ENCODE measurements at regions not wholly inside any gene's neighbourhood (a gene's known extent, or its start where the extent isn't known, plus 50 kb on each side); places are given as distances from the start of the nearest gene placed in this dataset.

DNA sequence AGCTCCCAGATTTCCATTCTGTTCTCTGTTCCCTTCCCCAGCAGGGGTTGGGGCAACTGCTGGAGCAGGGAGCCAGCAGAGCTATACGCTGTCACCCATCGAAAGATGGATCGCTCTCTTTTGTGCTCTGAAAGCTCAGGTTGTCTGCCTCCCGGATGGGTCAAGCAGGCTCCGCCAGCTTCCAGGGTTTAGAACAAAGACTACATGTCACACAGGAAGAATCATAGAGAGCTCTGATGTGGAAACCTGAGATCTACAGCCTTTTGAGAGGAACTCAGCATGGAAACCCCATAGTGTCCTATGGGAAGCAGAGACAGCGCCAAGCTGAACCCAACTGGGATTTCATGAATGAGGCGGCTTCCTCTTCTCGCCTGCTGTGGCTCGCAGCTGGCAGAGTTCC, 205.4 kb downstream of the HS3ST1 start:
- Histone ChIP-seq H3K4me3 (ENCODE audit: low read depth, low read length) (no peak overlapping the region), H3K36me3 (ENCODE audit: control insufficient read depth, insufficient read depth, low read length) (no peaks in the 10 kb centered on the region), H3K27ac (ENCODE audit: low read depth, low read length) (no peak overlapping the region), H3K9ac (ENCODE audit: low read depth, low read length) (no peak overlapping the region), H3K9me3 (ENCODE audit: control insufficient read depth, insufficient read depth, low read length) (no peaks in the 10 kb centered on the region), H3K4me1 (ENCODE audit: control insufficient read depth, insufficient read depth, low read length) (peaks cover 4% of the 10 kb centered on the region; the same call in 1 of the 2 replicates), H3K27me3 (ENCODE audit: control insufficient read depth, insufficient read depth, low read length) (no peaks in the 10 kb centered on the region)

- H3K36me3 ChIP-seq (ENCODE audit: control insufficient read depth, insufficient read depth, low read length) = no peaks in the 10 kb centered on the region
- H3K27ac ChIP-seq (ENCODE audit: low read depth, low read length) = no peak overlapping the region
- H3K4me3 ChIP-seq (ENCODE audit: low read depth, low read length) = no peak overlapping the region
- H3K9ac ChIP-seq (ENCODE audit: low read depth, low read length) = no peak overlapping the region
- H3K9me3 ChIP-seq (ENCODE audit: control insufficient read depth, insufficient read depth, low read length) = no peaks in the 10 kb centered on the region
- no peaks in the 10 kb centered on the region for H3K27me3 ChIP-seq (ENCODE audit: control insufficient read depth, insufficient read depth, low read length)
- no peaks in the 10 kb centered on the region for H3K4me1 ChIP-seq (ENCODE audit: control insufficient read depth, insufficient read depth, low read length)
Observed at GRCh38 chr4:11218692-11219091, 210.0 kb downstream of the HS3ST1 start.

- H3K36me3 ChIP-seq (ENCODE audit: control insufficient read depth, insufficient read depth, low read length) = no peaks in the 10 kb centered on the region
- H3K9me3 ChIP-seq (ENCODE audit: control insufficient read depth, insufficient read depth, low read length) = no peaks in the 10 kb centered on the region
- no peak overlapping the region for H3K9ac ChIP-seq (ENCODE audit: low read depth, low read length)
- H3K4me3 ChIP-seq (ENCODE audit: low read depth, low read length) = no peak overlapping the region
- H3K27ac ChIP-seq (ENCODE audit: low read depth, low read length) = no peak overlapping the region
- H3K4me1 ChIP-seq (ENCODE audit: control insufficient read depth, insufficient read depth, low read length) = no peaks in the 10 kb centered on the region
- H3K27me3 ChIP-seq (ENCODE audit: control insufficient read depth, insufficient read depth, low read length) = no peaks in the 10 kb centered on the region
Observed at GRCh38 chr4:11216520-11216919, 212.2 kb downstream of the HS3ST1 start.

GRCh38 chr4:11214281-11214680, 214.4 kb downstream of the HS3ST1 start:
- Histone ChIP-seq H3K4me1 (ENCODE audit: control insufficient read depth, insufficient read depth, low read length) (no peaks in the 10 kb centered on the region), H3K9me3 (ENCODE audit: control insufficient read depth, insufficient read depth, low read length) (no peaks in the 10 kb centered on the region)

GRCh38 chr4:11209826-11210225, 218.9 kb downstream of the HS3ST1 start:
- H3K4me3 ChIP-seq (ENCODE audit: low read depth, low read length) = no peak overlapping the region
- H3K27ac ChIP-seq (ENCODE audit: low read depth, low read length) = no peak overlapping the region

More at GRCh38 chr4:11214281-11214680, 214.4 kb downstream of the HS3ST1 start:
- no peak overlapping the region for H3K27ac ChIP-seq (ENCODE audit: low read depth, low read length)
- no peak overlapping the region for H3K4me3 ChIP-seq (ENCODE audit: low read depth, low read length)
- no peaks in the 10 kb centered on the region for H3K27me3 ChIP-seq (ENCODE audit: control insufficient read depth, insufficient read depth, low read length)
- H3K36me3 ChIP-seq (ENCODE audit: control insufficient read depth, insufficient read depth, low read length) = no peaks in the 10 kb centered on the region
- no peak overlapping the region for H3K9ac ChIP-seq (ENCODE audit: low read depth, low read length)

DNA sequence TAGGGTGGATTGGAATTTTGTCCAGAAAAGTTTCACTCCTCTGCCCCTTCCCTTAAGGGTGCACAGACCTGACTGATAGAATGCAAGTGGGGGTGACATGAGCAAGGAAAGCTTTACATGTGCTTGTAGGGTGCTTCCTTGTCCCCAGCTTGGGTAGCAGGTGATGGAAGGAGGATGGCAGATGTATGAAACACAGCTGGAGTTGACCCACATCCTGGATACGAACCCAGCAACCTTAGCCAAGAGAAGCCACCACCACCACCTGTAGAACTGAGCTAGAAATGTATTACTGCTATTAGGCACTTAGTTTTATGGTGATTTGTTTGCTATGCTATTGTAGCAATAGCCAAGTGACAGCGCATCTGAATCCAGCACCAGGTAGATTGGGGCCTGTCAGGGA, 227.4 kb downstream of the HS3ST1 start:
- Histone ChIP-seq H3K36me3 (ENCODE audit: control insufficient read depth, insufficient read depth, low read length) (no peaks in the 10 kb centered on the region), H3K4me3 (ENCODE audit: low read depth, low read length) (no peak overlapping the region), H3K9ac (ENCODE audit: low read depth, low read length) (no peak overlapping the region), H3K27ac (ENCODE audit: low read depth, low read length) (no peak overlapping the region), H3K27me3 (ENCODE audit: control insufficient read depth, insufficient read depth, low read length) (no peaks in the 10 kb centered on the region), H3K4me1 (ENCODE audit: control insufficient read depth, insufficient read depth, low read length) (no peaks in the 10 kb centered on the region), H3K9me3 (ENCODE audit: control insufficient read depth, insufficient read depth, low read length) (no peaks in the 10 kb centered on the region)

More at GRCh38 chr4:11209826-11210225, 218.9 kb downstream of the HS3ST1 start:
- no peak overlapping the region for H3K9ac ChIP-seq (ENCODE audit: low read depth, low read length)
- peaks cover 5% of the 10 kb centered on the region; the same call in 1 of the 2 replicates for H3K9me3 ChIP-seq (ENCODE audit: control insufficient read depth, insufficient read depth, low read length)
- no peaks in the 10 kb centered on the region for H3K4me1 ChIP-seq (ENCODE audit: control insufficient read depth, insufficient read depth, low read length)
- no peaks in the 10 kb centered on the region for H3K27me3 ChIP-seq (ENCODE audit: control insufficient read depth, insufficient read depth, low read length)
- no peaks in the 10 kb centered on the region for H3K36me3 ChIP-seq (ENCODE audit: control insufficient read depth, insufficient read depth, low read length)

GRCh38 chr4:11198516-11199305, 230.0 kb downstream of the HS3ST1 start:
- no peak overlapping the region for H3K4me3 ChIP-seq (ENCODE audit: low read depth, low read length)
- no peak overlapping the region for H3K27ac ChIP-seq (ENCODE audit: low read depth, low read length)
- no peak overlapping the region for H3K9ac ChIP-seq (ENCODE audit: low read depth, low read length)
- H3K27me3 ChIP-seq (ENCODE audit: control insufficient read depth, insufficient read depth, low read length) = no peaks in the 10 kb centered on the region
- H3K4me1 ChIP-seq (ENCODE audit: control insufficient read depth, insufficient read depth, low read length) = no peaks in the 10 kb centered on the region
- no peaks in the 10 kb centered on the region for H3K9me3 ChIP-seq (ENCODE audit: control insufficient read depth, insufficient read depth, low read length)
- H3K36me3 ChIP-seq (ENCODE audit: control insufficient read depth, insufficient read depth, low read length) = no peaks in the 10 kb centered on the region

DNA sequence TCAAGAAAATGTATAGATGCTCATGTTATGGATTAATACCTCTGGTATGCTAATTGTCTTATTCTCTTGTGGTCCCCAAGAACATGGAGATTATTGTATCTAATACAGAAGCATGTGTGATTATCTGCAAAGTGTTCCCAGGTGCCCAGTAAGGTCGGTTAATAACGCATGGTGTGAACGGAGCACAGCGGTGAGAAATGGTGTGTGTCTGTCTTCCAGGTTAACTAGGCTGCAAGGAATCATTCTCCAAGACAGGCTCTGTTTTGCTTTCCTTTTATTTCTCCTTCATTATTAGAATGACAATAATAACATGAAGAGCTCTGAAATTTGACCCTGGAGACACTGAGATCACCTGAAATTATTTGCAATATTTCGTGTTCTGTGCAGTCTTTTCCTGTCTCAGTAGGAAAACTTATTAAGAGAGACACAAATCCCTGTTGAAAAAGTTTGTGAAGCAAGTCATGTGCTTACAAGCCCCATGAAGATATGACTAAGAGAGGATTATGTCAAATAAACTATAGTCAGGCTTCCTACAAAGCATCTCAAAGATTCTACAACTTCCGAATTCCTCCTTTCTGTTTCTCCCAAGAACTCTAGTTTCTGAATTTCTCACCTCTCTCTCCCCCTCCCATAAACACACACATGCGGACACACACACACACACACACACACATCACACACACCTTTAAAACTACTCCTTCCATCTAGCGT, 230.9 kb downstream of the HS3ST1 start:
- Histone ChIP-seq H3K9me3 (ENCODE audit: control insufficient read depth, insufficient read depth, low read length) (no peaks in the 10 kb centered on the region), H3K36me3 (ENCODE audit: control insufficient read depth, insufficient read depth, low read length) (no peaks in the 10 kb centered on the region), H3K27me3 (ENCODE audit: control insufficient read depth, insufficient read depth, low read length) (no peaks in the 10 kb centered on the region)

GRCh38 chr4:11196927-11197522, 231.7 kb downstream of the HS3ST1 start:
- Histone ChIP-seq H3K4me1 (ENCODE audit: control insufficient read depth, insufficient read depth, low read length) (no peaks in the 10 kb centered on the region), H3K4me3 (ENCODE audit: low read depth, low read length) (no peak overlapping the region), H3K36me3 (ENCODE audit: control insufficient read depth, insufficient read depth, low read length) (no peaks in the 10 kb centered on the region), H3K9me3 (ENCODE audit: control insufficient read depth, insufficient read depth, low read length) (no peaks in the 10 kb centered on the region), H3K27ac (ENCODE audit: low read depth, low read length) (no peak overlapping the region), H3K27me3 (ENCODE audit: control insufficient read depth, insufficient read depth, low read length) (no peaks in the 10 kb centered on the region), H3K9ac (ENCODE audit: low read depth, low read length) (no peak overlapping the region)

More for the DNA sequence above, 230.9 kb downstream of the HS3ST1 start:
- H3K4me3 ChIP-seq (ENCODE audit: low read depth, low read length) = no peak overlapping the region
- H3K4me1 ChIP-seq (ENCODE audit: control insufficient read depth, insufficient read depth, low read length) = no peaks in the 10 kb centered on the region
- no peak overlapping the region for H3K27ac ChIP-seq (ENCODE audit: low read depth, low read length)
- H3K9ac ChIP-seq (ENCODE audit: low read depth, low read length) = no peak overlapping the region

GRCh38 chr4:11194431-11194830, 234.3 kb downstream of the HS3ST1 start:
- H3K9me3 ChIP-seq (ENCODE audit: control insufficient read depth, insufficient read depth, low read length) = no peaks in the 10 kb centered on the region
- no peak overlapping the region for H3K27ac ChIP-seq (ENCODE audit: low read depth, low read length)
- H3K27me3 ChIP-seq (ENCODE audit: control insufficient read depth, insufficient read depth, low read length) = no peaks in the 10 kb centered on the region
- no peaks in the 10 kb centered on the region for H3K36me3 ChIP-seq (ENCODE audit: control insufficient read depth, insufficient read depth, low read length)
- no peak overlapping the region for H3K4me3 ChIP-seq (ENCODE audit: low read depth, low read length)
- H3K9ac ChIP-seq (ENCODE audit: low read depth, low read length) = no peak overlapping the region
- no peaks in the 10 kb centered on the region for H3K4me1 ChIP-seq (ENCODE audit: control insufficient read depth, insufficient read depth, low read length)

DNA sequence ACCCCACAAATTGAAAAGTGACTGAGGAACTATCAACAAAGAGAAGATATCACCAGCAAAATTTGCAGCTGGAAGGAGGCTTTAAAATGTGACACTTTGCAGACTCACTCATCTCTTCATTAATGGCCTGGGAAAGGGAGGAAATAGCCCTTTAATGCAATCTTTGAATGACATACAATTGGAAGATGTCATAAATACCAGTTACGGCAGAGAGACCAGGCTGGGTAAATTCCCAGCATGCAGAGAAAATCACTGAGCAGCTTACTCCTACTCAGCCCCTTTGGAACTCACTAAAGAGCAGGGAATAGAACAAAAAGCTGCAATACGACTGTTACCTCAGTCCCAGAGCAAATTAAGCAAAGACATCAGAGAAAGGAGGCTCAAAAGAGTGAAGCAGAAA, 238.9 kb downstream of the HS3ST1 start:
- no peak overlapping the region for H3K4me3 ChIP-seq (ENCODE audit: low read depth, low read length)
- H3K9ac ChIP-seq (ENCODE audit: low read depth, low read length) = no peak overlapping the region
- H3K36me3 ChIP-seq (ENCODE audit: control insufficient read depth, insufficient read depth, low read length) = no peaks in the 10 kb centered on the region
- H3K4me1 ChIP-seq (ENCODE audit: control insufficient read depth, insufficient read depth, low read length) = no peaks in the 10 kb centered on the region
- H3K9me3 ChIP-seq (ENCODE audit: control insufficient read depth, insufficient read depth, low read length) = no peaks in the 10 kb centered on the region
- no peak overlapping the region for H3K27ac ChIP-seq (ENCODE audit: low read depth, low read length)
- no peaks in the 10 kb centered on the region for H3K27me3 ChIP-seq (ENCODE audit: control insufficient read depth, insufficient read depth, low read length)

Data from HUES48 (cell line).